GM18858 (cell line): ENCODE measurements at regions not wholly inside any gene's neighbourhood (a gene's known extent, or its start where the extent isn't known, plus 50 kb on each side); places are given as distances from the start of the nearest gene placed in this dataset.

Experiments
- ATAC-seq: cut with Tn5 transposase; IDR thresholded peaks from one replicate; pipeline ENCODE4 v1.9.1; 2021; ENCODE audit not compliant: unreplicated experiment

- ATAC-seq = no peak
These were observed 175.7 kb upstream of the INHBA start for GRCh38 chr7:41878309-41879295.

GRCh38 chr7:41877118-41877517 lies 174.2 kb upstream of the INHBA start:
- ATAC-seq = no peak

GRCh38 chr7:41875513-41875912 lies 172.6 kb upstream of the INHBA start:
- no peak for ATAC-seq

GRCh38 chr7:41874201-41874785 lies 171.4 kb upstream of the INHBA start:
- ATAC-seq = no peak

GRCh38 chr7:41873741-41874140 lies 170.9 kb upstream of the INHBA start:
- no peak for ATAC-seq

- no peak for ATAC-seq
These were observed 170.1 kb upstream of the INHBA start for GRCh38 chr7:41872966-41873365.

- ATAC-seq = peak; percentile 68
These were observed 167.7 kb upstream of the INHBA start for GRCh38 chr7:41870461-41871138.

- ATAC-seq = peak; percentile 24
These were observed 167.1 kb upstream of the INHBA start for GRCh38 chr7:41869997-41870396.

GRCh38 chr7:41869596-41869995 lies 166.7 kb upstream of the INHBA start:
- no peak for ATAC-seq

- no peak for ATAC-seq
These were observed 166.2 kb upstream of the INHBA start for GRCh38 chr7:41869091-41869490.

GRCh38 chr7:41867639-41868280 lies 164.9 kb upstream of the INHBA start:
- no peak for ATAC-seq

GRCh38 chr7:41862261-41862660 lies 159.4 kb upstream of the INHBA start:
- ATAC-seq = no peak

- no peak for ATAC-seq
These were observed 158.8 kb upstream of the INHBA start for GRCh38 chr7:41861642-41862041.

- no peak for ATAC-seq
These were observed 155.3 kb upstream of the INHBA start for GRCh38 chr7:41858201-41858600.

GRCh38 chr7:41855798-41856197 lies 152.9 kb upstream of the INHBA start:
- no peak for ATAC-seq

- ATAC-seq = no peak
These were observed 144.7 kb upstream of the INHBA start for GRCh38 chr7:41847606-41848005.

- no peak for ATAC-seq
These were observed 144.3 kb upstream of the INHBA start for GRCh38 chr7:41847151-41847550.

- ATAC-seq = no peak
These were observed 140.1 kb upstream of the INHBA start for GRCh38 chr7:41842956-41843355.

GRCh38 chr7:41837916-41838315 lies 135.0 kb upstream of the INHBA start:
- ATAC-seq = no peak

- ATAC-seq = no peak
These were observed 133.2 kb upstream of the INHBA start for GRCh38 chr7:41835976-41836530.
